Heart left ventricle (tissue), 13 donors: ENCODE measurements at regions not wholly inside any gene's neighbourhood (a gene's known extent, or its start where the extent isn't known, plus 50 kb on each side); places are given as distances from the start of the nearest gene placed in this dataset.

Experiments
- CTCF ChIP-seq, 12 donors: fragments of 200-600 bp; sonication (generic) in 4 of 12; IDR thresholded peaks; one replicate each; pipeline versions ENCODE4 v1.5.0 to v1.8.0; 2018 to 2022; ENCODE audit warnings: antibody characterized with exemption in 12 of 12, mild to moderate bottlenecking in 5 of 12
- POLR2A ChIP-seq, 2 donors: fragments of 450-650 bp; IDR thresholded peaks; one replicate each; pipeline ENCODE4 v1.6.1; 2017; ENCODE audit warnings: antibody characterized with exemption in 2 of 2, mild to moderate bottlenecking in 2 of 2, moderate library complexity in 2 of 2
- donor health status: ischemic (EF 13 %, LVEDD 7.1; RV severe dilation, severe dysfunction).
- donor health status: DM: no; HTN: yes; CAD: no.
- donor health status: DM: no; HTN: no; CAD: no.
- donor health status: ischemic (EF 25% LVEDD 6.9; RV normal size, moderate dysfunction).
- donor health status: ischemic (EF 25% LVEDD 5.7; RV mildly dilated, moderate dysfunction).
- donor health status: ischemic (EF 35%, LVEDD 5.7; RV mildly dilated, moderate dysfunction).
- donor health status: nonischemic (EF 11% LVEDD 7.7; RV severe dilation, severe dysfunction).
- donor health status: DM: yes; HTN: yes; CAD: no.
- donor health status: PGD.
- donor health status: ischemic (EF 29% LVEDD 5.4; RV normal size, mild dysfunction).
- donor health status: nonischemic (EF 23%, LVEDD 6.1; RV moderate dilation, normal function).

- no peak for TF ChIP-seq CTCF (IDR thresholded peaks at IDR 0.05)
- TF ChIP-seq POLR2A (IDR thresholded peaks at IDR 0.05), result no peak
Measured at GRCh38 chr5:89524785-89525184, 641.8 kb upstream of the MEF2C start.
